Spleen (tissue), 11 donors: ENCODE measurements at regions not wholly inside any gene's neighbourhood (a gene's known extent, or its start where the extent isn't known, plus 50 kb on each side); places are given as distances from the start of the nearest gene placed in this dataset.
"Not testable (repeated sequence)": the region's sequence is repeated elsewhere in the genome, so short reads cannot be mapped to it uniquely, and the experiment has no call there.

Source experiments
- DNase-seq: peaks from one replicate; pipeline ENCODE4 v3.0.0-alpha.2; 2020
- H3K27ac ChIP-seq, 8 donors: fragments of 200-600 bp; sonication (generic) in 7 of 8; 1 replicate in 4 of 8; 2 replicates in 4 of 8; pipeline versions ENCODE4 v1.5.0 to v1.8.0; 2016 to 2021; ENCODE audit warnings: inconsistent platforms in 4 of 8, mild to moderate bottlenecking in 4 of 8, moderate library complexity in 1 of 8
- H3K27me3 ChIP-seq, 7 donors: fragments of 200-600 bp; sonication (generic) in 6 of 7; replicated peaks in 1 of 7; 1 replicate in 4 of 7; 2 replicates in 3 of 7; pipeline versions ENCODE4 v1.5.0 to v1.8.0; 2016 to 2021; ENCODE audit warnings: inconsistent platforms in 3 of 7, mild to moderate bottlenecking in 1 of 7
- H3K36me3 ChIP-seq, 6 donors: fragments of 200-600 bp; sonication (generic) in 5 of 6; 1 replicate in 4 of 6; 2 replicates in 2 of 6; pipeline versions ENCODE4 v1.5.0 to v1.8.0; 2016 to 2021; ENCODE audit warnings: inconsistent platforms in 2 of 6
- H3K4me1 ChIP-seq, 6 donors: fragments of 200-600 bp; sonication (generic) in 5 of 6; 1 replicate in 3 of 6; 2 replicates in 3 of 6; pipeline versions ENCODE4 v1.5.0 to v1.8.0; 2016 to 2021; ENCODE audit warnings: inconsistent platforms in 3 of 6
- H3K4me3 ChIP-seq, 8 donors: fragments of 200-600 bp; sonication (generic) in 7 of 8; 1 replicate in 4 of 8; 2 replicates in 4 of 8; pipeline versions ENCODE4 v1.5.0 to v1.8.0; 2016 to 2021; ENCODE audit warnings: inconsistent platforms in 4 of 8, mild to moderate bottlenecking in 4 of 8, moderate library complexity in 2 of 8
- H3K9me3 ChIP-seq, 8 donors: fragments of 200-600 bp; sonication (generic) in 7 of 8; 1 replicate in 4 of 8; 2 replicates in 4 of 8; pipeline versions ENCODE4 v1.5.0 to v1.8.0; 2016 to 2021; ENCODE audit warnings: inconsistent platforms in 4 of 8
- POLR2A ChIP-seq, 3 donors: fragments of 450-650 bp; IDR thresholded peaks; one replicate each; pipeline ENCODE4 v1.5.1; 2017; ENCODE audit warnings: antibody characterized with exemption in 3 of 3, mild to moderate bottlenecking in 1 of 3
- POLR2AphosphoS5 ChIP-seq, 3 donors: sonication (generic); formaldehyde crosslinking; IDR thresholded peaks; one replicate each; pipeline ENCODE4 v1.5.1; 2017; ENCODE audit warnings: antibody characterized with exemption in 3 of 3
- whole genome bisulfite sequencing, 5 donors: extraction: QIAGEN DNeasy Blood & Tissue Kit in 3 of 5; methylation state at CpG; one replicate each; pipeline versions ENCODE4 v1.1.5 to v1.1.7; 2013 to 2018; 5-methylcytosine and 5-hydroxymethylcytosine counted together
- intact Hi-C: fragments of 100-400 bp; cut with DNase I; formaldehyde crosslinking; loops from one replicate; pipeline ENCODE4 v1.15.0; 2023; ENCODE audit warnings: low total_unique reads
- TF ChIP-seq, protein P1 (sequence below), 11 experiments: fragments of 200-600 bp in 7 of 11; fragments of 450-650 bp in 4 of 11; sonication (generic) in 4 of 11; IDR thresholded peaks in 8 of 11; conservative IDR thresholded peaks in 3 of 11; 1 replicate in 7 of 11; 2 replicates in 4 of 11; pipeline versions ENCODE4 v1.4.0 to v1.8.0; 2016 to 2021; ENCODE audit warnings: antibody characterized with exemption in 11 of 11, inconsistent platforms in 4 of 11, mild to moderate bottlenecking in 1 of 11
- donor health status: healthy with polysubstance abuse.
- donor health status: DM: no; HTN: no; CAD: no; lungs with moderate emphysema.
- donor health status: DM: no; HTN: no; CAD: no.
- donor health status: Bipolar disorder and iron deficiency.
- donor health status: healthy.
- donor health status: DM: no; HTN: no; CAD: no.
- donor health status: DM: yes; HTN: yes; CAD: no.

DNA sequence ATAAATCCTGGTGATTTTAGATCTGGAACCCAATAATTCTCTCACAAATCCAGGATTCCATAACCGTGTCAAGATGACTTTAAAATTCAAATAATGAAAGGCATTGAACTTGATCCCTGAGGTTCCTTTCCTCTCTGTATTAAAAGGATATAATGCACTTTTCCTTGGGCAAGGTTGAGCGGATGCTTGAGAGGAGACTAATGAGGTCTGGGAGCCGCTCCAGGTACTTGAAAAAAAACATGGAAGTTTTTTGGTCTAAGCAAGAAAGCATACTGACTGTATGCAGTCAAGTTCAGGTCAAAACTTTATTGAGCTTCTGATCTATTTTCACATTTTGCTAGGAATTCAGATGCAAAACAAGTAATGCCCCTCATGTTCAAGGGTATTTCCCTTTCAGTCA is 318.5 kb downstream of the RAD51AP2 start:
- WGBS, 5 donors, result 67 to 81% (median 71%) methylated on average over 3 of the region's 3 CpGs

DNA sequence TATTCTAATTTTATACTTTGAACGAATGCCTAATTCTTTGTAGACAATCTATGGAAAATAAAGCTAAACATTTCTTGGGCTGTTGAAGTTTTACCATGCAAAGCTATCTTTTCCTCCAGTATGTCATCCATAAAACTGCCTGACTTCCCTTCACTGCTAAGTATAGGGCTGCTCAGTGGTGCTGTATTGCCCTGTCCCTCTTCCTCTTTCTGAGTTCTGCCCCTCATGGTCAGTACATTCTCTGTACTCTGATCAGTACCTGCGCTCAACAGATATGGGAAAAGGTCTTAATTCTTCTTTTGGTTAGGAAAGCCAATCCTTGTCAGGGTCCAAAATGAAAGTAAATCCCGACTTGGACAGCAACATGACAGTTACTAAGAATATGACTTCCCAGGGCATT is 321.9 kb downstream of the RAD51AP2 start:
- H3K4me3 ChIP-seq, result no peak overlapping the region
- H3K36me3 ChIP-seq, result no peaks in the 10 kb centered on the region
- no peaks in the 10 kb centered on the region for H3K27me3 ChIP-seq
- no peak for TF ChIP-seq POLR2AphosphoS5 (IDR thresholded peaks at IDR 0.05)
- no peak for TF ChIP-seq POLR2A (IDR thresholded peaks at IDR 0.05)
- TF ChIP-seq, protein P1, sequence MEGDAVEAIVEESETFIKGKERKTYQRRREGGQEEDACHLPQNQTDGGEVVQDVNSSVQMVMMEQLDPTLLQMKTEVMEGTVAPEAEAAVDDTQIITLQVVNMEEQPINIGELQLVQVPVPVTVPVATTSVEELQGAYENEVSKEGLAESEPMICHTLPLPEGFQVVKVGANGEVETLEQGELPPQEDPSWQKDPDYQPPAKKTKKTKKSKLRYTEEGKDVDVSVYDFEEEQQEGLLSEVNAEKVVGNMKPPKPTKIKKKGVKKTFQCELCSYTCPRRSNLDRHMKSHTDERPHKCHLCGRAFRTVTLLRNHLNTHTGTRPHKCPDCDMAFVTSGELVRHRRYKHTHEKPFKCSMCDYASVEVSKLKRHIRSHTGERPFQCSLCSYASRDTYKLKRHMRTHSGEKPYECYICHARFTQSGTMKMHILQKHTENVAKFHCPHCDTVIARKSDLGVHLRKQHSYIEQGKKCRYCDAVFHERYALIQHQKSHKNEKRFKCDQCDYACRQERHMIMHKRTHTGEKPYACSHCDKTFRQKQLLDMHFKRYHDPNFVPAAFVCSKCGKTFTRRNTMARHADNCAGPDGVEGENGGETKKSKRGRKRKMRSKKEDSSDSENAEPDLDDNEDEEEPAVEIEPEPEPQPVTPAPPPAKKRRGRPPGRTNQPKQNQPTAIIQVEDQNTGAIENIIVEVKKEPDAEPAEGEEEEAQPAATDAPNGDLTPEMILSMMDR (IDR thresholded peaks at IDR 0.05 in 8 of 11, conservative IDR thresholded peaks at IDR 0.05 in 3 of 11), result no peak
- H3K4me1 ChIP-seq, result no peaks in the 10 kb centered on the region
- WGBS, 5 donors, result 56 to 82% (median 62%) methylated on average over 3 of the region's 3 CpGs
- intact Hi-C loops, result no loop called here
- H3K9me3 ChIP-seq, result no peaks in the 10 kb centered on the region
- DNase-seq, result no peak
- H3K27ac ChIP-seq, result no peak overlapping the region

More for the DNA sequence above, 318.5 kb downstream of the RAD51AP2 start:
- Histone ChIP-seq H3K4me3 (no peak overlapping the region), H3K27me3 (no peaks in the 10 kb centered on the region), H3K4me1 (no peaks in the 10 kb centered on the region), H3K27ac (no peak overlapping the region), H3K36me3 (no peaks in the 10 kb centered on the region), H3K9me3 (no peaks in the 10 kb centered on the region)
- intact Hi-C loops, result no loop called here
- TF ChIP-seq POLR2AphosphoS5 (IDR thresholded peaks at IDR 0.05), result no peak
- TF ChIP-seq, protein P1 (IDR thresholded peaks at IDR 0.05 in 8 of 11, conservative IDR thresholded peaks at IDR 0.05 in 3 of 11), result no peak
- no peak for TF ChIP-seq POLR2A (IDR thresholded peaks at IDR 0.05)
- DNase-seq, result no peak

DNA sequence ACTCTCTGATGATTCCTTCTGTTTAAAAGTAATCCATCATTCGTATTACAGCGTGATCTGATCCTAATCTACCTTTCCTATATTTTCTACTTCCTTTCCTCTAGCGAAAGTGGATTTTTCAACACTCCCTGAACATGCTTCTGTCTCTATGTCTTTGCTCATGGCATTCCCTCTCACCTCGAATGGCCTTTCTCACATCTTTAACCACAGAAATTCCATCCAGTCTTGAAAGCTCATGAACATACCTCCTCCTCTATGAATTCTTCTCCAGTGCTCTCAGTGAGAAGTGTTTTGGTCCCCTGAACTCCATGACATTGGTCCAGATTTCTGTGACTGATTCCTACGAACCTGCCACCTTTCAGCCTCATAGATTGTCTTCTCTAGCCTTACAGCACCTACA is 323.2 kb downstream of the RAD51AP2 start:
- no peak overlapping the region for H3K4me3 ChIP-seq
- no peaks in the 10 kb centered on the region for H3K27me3 ChIP-seq
- TF ChIP-seq POLR2AphosphoS5 (IDR thresholded peaks at IDR 0.05), result no peak
- TF ChIP-seq, protein P1 (IDR thresholded peaks at IDR 0.05 in 8 of 11, conservative IDR thresholded peaks at IDR 0.05 in 3 of 11), result no peak
- TF ChIP-seq POLR2A (IDR thresholded peaks at IDR 0.05), result no peak
- 77 to 91% (median 84%) methylated on average over 5 of the region's 5 CpGs for WGBS, 5 donors
- H3K4me1 ChIP-seq, result no peaks in the 10 kb centered on the region
- H3K9me3 ChIP-seq, result no peaks in the 10 kb centered on the region
- H3K27ac ChIP-seq, result no peak overlapping the region
- H3K36me3 ChIP-seq, result no peaks in the 10 kb centered on the region
- intact Hi-C loops, result no loop called here
- DNase-seq, result no peak

DNA sequence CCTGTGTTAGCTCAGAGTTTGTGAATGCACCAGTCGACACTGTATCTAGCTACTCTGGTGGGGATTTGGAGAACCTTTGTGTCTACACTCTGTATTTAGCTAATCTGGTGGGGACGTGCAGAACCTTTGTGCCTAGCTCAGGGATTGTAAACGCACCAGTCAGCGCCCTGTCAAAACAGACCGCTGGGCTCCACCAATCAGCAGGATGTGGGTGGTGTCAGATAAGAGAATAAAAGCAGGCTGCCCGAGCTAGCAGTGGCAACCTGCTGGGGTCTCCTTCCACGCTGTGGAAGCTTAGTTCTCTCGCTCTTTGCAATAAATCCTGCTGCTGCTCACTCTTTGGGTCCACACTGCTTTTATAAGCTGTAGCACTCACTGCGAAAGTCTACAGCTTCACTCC is 324.2 kb downstream of the RAD51AP2 start:
- no peak overlapping the region for H3K27ac ChIP-seq
- H3K4me1 ChIP-seq, result no peaks in the 10 kb centered on the region
- H3K9me3 ChIP-seq, result no peaks in the 10 kb centered on the region
- no peaks in the 10 kb centered on the region for H3K36me3 ChIP-seq
- no peak for TF ChIP-seq POLR2A (IDR thresholded peaks at IDR 0.05)
- TF ChIP-seq, protein P1 (IDR thresholded peaks at IDR 0.05 in 8 of 11, conservative IDR thresholded peaks at IDR 0.05 in 3 of 11), result no peak
- TF ChIP-seq POLR2AphosphoS5 (IDR thresholded peaks at IDR 0.05), result no peak
- no peaks in the 10 kb centered on the region for H3K27me3 ChIP-seq
- intact Hi-C loops, result no loop called here
- DNase-seq, result no peak
- WGBS, 5 donors, result 83 to 91% (median 90%) methylated on average over 8 to 9 of the region's 9 CpGs
- no peak overlapping the region for H3K4me3 ChIP-seq

DNA sequence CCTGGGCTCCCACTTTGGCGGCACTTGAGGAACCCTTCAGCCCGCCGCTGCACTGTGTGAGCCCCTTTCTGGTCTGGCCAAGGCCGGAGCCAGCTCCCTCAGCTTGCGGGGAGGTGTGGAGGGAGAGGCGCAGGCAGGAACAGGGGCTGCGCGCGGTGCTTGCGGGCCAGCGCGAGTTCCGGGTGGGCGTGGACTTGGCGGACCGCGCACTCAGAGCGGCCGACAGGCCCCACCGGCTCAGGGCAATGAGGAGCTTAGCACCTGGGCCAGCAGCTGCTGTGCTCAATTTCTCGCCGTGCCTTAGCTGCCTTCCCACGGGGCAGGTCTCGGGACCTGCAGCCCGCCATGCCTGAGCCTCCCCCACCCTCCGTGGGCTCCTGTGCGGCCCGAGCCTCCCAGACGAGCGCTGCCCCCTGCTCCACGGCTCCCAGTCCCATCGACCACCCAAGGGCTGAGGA is 324.8 kb downstream of the RAD51AP2 start:
- H3K4me3 ChIP-seq, H3K4me1 ChIP-seq, H3K27ac ChIP-seq, H3K9me3 ChIP-seq, intact Hi-C loops, H3K36me3 ChIP-seq, H3K27me3 ChIP-seq: not testable (repeated sequence)
- WGBS, 5 donors, result 93 to 99% (median 96%) methylated on average over 14 to 32 of the region's 32 CpGs
- peak; percentile 75 for DNase-seq
